Fibroblast of skin of back (primary cell): ENCODE measurements at regions not wholly inside any gene's neighbourhood (a gene's known extent, or its start where the extent isn't known, plus 50 kb on each side); places are given as distances from the start of the nearest gene placed in this dataset.
"Not testable (repeated sequence)": the region's sequence is repeated elsewhere in the genome, so short reads cannot be mapped to it uniquely, and the experiment has no call there.

ENCODE experiments used
- DNase-seq: peaks from one replicate; pipeline ENCODE4 v3.0.0-alpha.2; 2013

- no peak for DNase-seq
These were observed 186.3 kb upstream of the SYNCRIP start for GRCh38 chr6:85828973-85829372.

DNA sequence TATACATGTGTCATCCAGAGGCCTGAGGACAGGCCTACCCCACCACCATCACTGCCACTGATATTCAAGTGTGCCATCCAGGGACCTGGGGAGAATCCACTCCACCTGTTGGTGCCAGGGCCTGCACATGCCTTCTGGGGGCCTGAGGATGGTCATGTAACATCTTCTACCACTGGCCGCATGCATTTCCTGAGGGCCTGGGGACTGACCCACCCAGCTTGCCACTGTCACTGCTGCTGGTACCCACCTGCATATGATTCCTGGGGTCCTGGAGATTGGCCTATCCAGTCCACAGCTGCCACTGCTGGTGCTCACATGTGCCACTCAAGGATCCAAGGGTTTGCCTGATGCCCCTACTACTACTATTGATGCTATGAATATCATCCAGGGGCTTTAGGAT is 184.3 kb upstream of the SYNCRIP start:
- no peak for DNase-seq

GRCh38 chr6:85824329-85824728 is 181.6 kb upstream of the SYNCRIP start:
- DNase-seq: no peak

GRCh38 chr6:85810558-85810957 is 167.9 kb upstream of the SYNCRIP start:
- no peak for DNase-seq

DNA sequence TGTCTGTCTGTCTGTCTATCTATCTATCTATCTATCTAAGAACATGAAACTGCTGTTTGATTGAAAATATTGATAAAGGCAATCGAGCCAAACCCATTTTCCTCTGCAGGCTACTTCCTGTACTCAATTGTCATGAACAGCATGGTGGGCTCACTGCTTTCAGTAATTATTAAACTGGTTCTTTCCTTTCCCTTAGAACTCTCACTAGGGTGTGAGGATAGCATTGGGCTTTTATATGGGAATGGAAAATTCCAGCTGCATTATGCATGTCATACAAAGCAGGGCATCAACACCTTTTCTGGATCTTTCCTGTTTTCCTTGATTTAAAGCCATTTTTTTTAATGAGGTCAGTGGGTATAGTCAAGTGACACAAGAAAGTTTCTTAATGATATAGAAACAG is 161.0 kb upstream of the SYNCRIP start:
- DNase-seq: no peak

DNA sequence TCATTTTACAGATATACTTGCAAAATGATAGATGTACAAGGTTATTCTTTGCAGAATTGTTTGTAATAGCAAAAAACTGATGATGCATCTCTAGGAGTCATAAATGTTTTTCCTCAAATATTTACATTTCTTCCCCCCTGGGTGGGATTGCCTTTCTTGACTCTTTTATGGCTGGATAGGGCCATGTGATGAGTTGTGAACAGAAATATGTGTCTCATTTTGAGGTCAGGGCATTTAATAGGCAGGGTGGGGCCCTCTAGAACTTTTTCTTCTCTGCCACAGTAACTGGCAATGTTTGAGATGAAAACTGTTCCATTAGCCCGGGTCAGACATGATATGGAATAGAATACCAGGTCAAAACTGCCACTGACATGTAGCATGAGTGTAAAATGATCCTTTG is 159.5 kb upstream of the SYNCRIP start:
- DNase-seq: no peak

DNA sequence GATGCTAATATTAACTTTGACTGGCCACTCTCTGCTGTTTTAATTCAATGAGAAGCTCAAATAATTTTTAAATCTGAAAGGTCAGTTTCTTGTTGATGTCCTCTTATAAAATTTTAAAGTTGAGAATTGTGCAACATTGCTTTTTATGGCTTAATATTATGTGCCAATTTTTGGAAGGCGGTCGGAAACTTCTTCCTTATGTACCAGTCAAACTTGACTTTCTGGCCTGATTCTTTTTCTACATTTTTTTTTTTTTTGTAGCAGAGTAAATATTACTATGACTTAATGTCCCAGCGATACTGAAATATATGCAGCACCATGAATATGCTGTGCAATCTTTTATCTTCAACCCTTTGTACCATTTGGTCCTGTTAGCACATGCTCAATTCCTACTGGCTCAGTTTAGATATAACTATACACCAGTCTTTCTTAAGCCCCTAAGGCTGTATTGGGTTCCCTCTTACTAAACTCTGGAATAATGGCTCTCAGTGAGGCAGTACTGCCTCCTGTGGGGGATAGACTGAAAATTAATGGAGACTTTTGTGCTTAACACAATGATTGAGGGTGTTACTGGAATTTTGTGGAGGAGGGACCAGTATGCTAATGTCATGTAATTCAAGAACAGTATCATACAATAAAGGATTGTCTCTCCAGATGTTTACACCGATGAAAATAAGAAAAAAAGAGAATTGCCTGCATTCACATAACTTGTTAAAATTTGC is 156.4 kb upstream of the SYNCRIP start:
- DNase-seq: no peak

DNA sequence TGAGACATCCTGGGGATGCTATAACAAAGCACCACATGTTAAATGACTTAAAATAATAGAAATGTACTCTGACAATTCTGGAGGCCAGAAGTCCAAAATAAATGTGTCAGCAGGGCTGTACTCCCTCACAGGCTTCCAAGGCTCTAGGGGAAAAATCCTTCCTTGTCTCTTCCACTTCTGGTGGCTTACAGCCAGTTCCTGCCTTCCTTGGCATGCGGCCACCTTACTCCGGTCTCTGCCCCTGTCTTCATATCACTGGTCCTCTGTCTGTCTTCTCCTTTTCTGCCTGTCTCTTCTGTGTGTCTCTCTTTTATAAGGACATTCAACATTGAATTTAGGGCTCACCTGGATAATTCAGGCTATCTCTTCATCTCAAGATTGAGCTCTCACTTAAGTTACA is 155.3 kb upstream of the SYNCRIP start:
- DNase-seq: no peak

- no peak for DNase-seq
These were observed 153.3 kb upstream of the SYNCRIP start for GRCh38 chr6:85795945-85796344.

GRCh38 chr6:85792254-85792653 is 149.6 kb upstream of the SYNCRIP start:
- no peak for DNase-seq

- DNase-seq: no peak
These were observed 133.2 kb upstream of the SYNCRIP start for GRCh38 chr6:85775883-85776282.

DNA sequence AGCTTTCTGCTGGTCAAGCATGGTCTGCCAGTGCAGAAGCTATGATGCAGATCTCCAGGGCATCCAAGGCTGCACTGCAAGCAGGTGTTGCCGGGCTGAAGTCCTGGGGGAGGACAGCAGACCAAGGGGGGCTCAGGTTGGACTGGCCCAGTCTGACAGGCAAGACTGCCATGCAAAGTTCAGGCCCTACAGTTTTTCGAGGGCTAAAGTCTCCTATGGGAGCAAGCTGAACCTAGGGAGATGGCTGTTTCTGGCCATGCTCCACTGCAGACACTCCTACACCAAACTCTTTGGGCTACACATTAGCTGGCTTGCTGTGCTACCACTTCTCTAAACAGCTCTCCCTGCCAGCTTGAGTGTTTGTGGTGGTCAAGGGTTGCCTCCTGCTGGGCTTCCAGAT is 130.0 kb upstream of the SYNCRIP start:
- DNase-seq: no peak

DNA sequence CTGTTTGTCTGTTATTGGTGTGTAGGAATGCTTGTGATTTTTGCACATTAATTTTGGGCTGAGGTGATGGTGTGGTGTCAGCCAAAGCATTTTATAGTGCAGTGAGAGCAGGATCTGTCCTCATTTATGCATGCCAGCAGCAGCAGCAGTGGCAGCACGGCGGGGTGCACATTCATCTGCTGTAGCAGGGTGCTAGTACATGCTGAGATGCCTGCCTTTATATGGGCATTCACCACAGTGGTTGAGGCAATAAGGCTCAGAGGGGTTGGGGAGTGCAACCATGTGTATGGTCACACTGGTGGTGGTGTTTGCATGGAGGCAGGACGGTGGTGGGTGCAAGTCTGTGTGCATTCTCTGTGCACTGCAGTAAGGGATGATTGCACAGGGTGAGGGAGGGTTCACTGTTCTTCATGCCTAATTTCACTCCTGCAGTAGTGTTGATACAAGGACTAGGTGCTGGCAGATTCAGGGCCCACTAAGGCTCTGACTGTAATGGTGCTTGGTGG is 129.3 kb upstream of the SYNCRIP start:
- no peak for DNase-seq

GRCh38 chr6:85771455-85771854 is 128.8 kb upstream of the SYNCRIP start:
- DNase-seq: no peak

DNA sequence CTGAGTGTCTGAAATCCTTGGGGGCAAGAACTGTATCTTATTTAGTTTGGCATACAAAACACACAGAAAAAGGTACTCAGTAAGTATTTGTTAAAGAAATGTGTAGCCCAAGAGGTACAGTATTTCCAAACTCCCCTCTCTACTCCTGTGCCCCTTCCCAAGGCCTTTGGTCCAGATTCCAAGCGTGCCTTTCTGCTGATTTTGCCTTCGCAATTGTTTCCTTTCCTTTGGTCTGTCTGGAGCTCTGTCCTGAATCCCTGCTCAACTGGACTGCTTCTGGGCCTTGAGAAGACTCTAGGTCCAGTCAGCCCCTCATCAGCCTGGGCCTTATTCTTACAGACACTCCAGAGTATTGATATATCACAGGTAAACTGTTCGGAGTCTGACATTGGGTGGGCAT is 122.2 kb upstream of the SYNCRIP start:
- DNase-seq: peak; percentile 2

- peak; percentile 19 for DNase-seq
These were observed 114.3 kb upstream of the SYNCRIP start for GRCh38 chr6:85756982-85757381.

GRCh38 chr6:85754894-85755293 is 112.2 kb upstream of the SYNCRIP start:
- DNase-seq: no peak

DNA sequence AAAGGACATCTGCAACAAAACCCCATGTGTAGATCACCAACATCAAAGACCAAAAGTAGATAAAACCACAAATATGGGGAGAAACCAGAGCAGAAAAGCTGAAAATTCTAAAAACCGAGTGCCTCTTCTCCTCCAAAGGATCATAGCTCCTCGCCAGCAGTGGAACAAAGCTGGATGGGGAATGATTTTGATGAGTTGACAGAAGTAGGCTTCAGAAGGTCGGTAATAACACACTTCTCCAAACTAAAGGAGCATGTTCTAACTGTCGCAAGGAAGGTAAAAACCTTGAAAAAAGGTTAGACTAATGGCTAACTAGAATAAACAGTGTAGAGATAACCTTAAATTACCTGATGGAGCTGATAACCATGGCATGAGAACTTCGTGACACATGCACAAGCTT is 109.9 kb upstream of the SYNCRIP start:
- DNase-seq: no peak

GRCh38 chr6:85751374-85752055 is 108.8 kb upstream of the SYNCRIP start:
- no peak for DNase-seq

GRCh38 chr6:85750146-85750545 is 107.5 kb upstream of the SYNCRIP start:
- DNase-seq: not testable (repeated sequence)

DNA sequence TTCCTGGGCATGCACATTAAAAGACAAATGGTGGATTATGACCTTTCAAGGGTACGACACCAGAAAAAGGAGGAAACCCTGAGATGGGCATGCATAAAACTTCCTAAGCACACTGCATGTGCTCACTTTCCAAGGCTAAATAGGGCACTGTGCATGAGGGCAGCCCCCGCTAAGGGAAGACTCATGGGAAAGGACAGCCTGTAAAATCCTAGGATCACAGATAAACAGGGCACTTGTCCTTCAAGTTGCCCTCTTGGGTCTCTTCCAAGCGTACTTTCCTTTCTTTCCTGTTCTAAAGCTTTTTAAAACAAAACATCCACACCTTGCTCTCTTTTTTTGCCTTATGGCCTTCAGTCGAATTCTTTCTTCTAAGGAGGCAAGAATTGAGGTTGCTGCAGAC is 106.5 kb upstream of the SYNCRIP start:
- no peak for DNase-seq

GRCh38 chr6:85747666-85748065 is 105.0 kb upstream of the SYNCRIP start:
- peak; percentile 49 for DNase-seq

DNA sequence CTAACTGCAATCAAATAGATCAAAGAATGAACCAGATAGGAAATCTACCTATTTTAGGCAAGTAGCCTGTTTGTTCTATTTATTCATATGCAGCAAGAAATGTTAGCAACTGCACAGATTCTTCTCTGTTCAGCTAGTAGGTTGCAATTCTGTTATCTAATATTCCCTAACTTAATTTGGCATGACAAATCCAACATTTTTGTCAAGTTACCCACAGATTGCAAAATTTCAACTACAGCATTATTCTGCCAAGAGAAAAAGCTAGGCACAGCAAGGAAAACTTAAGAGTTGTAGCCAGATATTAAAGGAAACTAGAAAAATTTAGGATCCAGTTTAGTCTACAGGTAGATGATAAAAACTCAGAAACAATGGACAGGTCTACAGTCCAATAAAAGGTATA is 104.4 kb upstream of the SYNCRIP start:
- DNase-seq: no peak

- no peak for DNase-seq
These were observed 101.8 kb upstream of the SYNCRIP start for GRCh38 chr6:85744433-85744970.
